LNCaP clone FGC (cell line): ENCODE measurements at regions not wholly inside any gene's neighbourhood (a gene's known extent, or its start where the extent isn't known, plus 50 kb on each side); places are given as distances from the start of the nearest gene placed in this dataset.

ENCODE experiments used
- DNase-seq: peaks from one replicate; pipeline ENCODE4 v3.0.0-alpha.2; 2011; ENCODE audit warnings: low read depth
- H3K4me3 ChIP-seq: 2 replicates; pipeline ENCODE4 v1.5.1; 2011; ENCODE audit warnings: mild to moderate bottlenecking, low read depth, low read length, control low read depth
- CTCF ChIP-seq: IDR thresholded peaks from 2 replicates; pipeline ENCODE4 v1.5.1; 2012; ENCODE audit warnings: mild to moderate bottlenecking; ENCODE audit not compliant: control insufficient read depth, insufficient read depth; ENCODE audit errors: extremely low read depth

- H3K4me3 ChIP-seq: no peak overlapping the region
- no peak for DNase-seq
- TF ChIP-seq CTCF: no peak
Observed at GRCh38 chr9:111110805-111111204, 72.5 kb upstream of the LPAR1 start.

- no peak for TF ChIP-seq CTCF
- DNase-seq: no peak
Observed at GRCh38 chr9:111108946-111109345, 70.7 kb upstream of the LPAR1 start.

GRCh38 chr9:111107141-111107540, 68.9 kb upstream of the LPAR1 start:
- H3K4me3 ChIP-seq: no peak overlapping the region
- DNase-seq: no peak
- TF ChIP-seq CTCF: no peak

More at GRCh38 chr9:111108946-111109345, 70.7 kb upstream of the LPAR1 start:
- no peak overlapping the region for H3K4me3 ChIP-seq

GRCh38 chr9:111106202-111106601, 67.9 kb upstream of the LPAR1 start:
- TF ChIP-seq CTCF: no peak
- no peak overlapping the region for H3K4me3 ChIP-seq

GRCh38 chr9:111102793-111103464, 64.7 kb upstream of the LPAR1 start:
- no peak for TF ChIP-seq CTCF
- H3K4me3 ChIP-seq: no peak overlapping the region
- no peak for DNase-seq

More at GRCh38 chr9:111106202-111106601, 67.9 kb upstream of the LPAR1 start:
- no peak for DNase-seq

- DNase-seq: no peak
- no peak for TF ChIP-seq CTCF
- H3K4me3 ChIP-seq: no peak overlapping the region
Observed at GRCh38 chr9:111099199-111100008, 61.1 kb upstream of the LPAR1 start.

GRCh38 chr9:111098093-111098492, 59.8 kb upstream of the LPAR1 start:
- no peak for DNase-seq
- no peak overlapping the region for H3K4me3 ChIP-seq
- TF ChIP-seq CTCF: no peak
